ENCODE measurements at regions not wholly inside any gene's neighbourhood (a gene's known extent, or its start where the extent isn't known, plus 50 kb on each side); places are given as distances from the start of the nearest gene placed in this dataset.

DNA sequence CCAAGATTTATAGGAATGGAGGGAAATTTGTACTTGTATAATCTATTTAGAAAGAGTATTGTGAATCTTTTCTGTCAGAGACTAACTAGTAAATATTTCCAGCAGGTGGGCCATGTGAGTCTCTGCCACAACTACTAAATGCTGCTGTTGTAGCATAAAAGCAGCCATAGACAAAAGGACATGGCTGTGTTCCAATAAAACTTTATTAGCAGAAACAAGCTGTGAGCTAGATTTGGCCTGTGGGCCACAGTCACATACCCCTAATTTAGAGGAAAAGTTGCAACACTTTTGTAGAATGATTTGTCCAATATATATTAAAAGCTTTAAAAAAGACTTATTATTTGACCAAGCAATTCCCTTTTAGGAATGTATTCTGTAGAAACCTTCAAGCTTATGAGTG is 207.2 kb downstream of the LMBRD1 start (continued):
- TF ChIP-seq ZNF138 (CRISPR knock-in tag; conservative IDR thresholded peaks at IDR 0.05) = no peak
- TF ChIP-seq, protein P1, sequence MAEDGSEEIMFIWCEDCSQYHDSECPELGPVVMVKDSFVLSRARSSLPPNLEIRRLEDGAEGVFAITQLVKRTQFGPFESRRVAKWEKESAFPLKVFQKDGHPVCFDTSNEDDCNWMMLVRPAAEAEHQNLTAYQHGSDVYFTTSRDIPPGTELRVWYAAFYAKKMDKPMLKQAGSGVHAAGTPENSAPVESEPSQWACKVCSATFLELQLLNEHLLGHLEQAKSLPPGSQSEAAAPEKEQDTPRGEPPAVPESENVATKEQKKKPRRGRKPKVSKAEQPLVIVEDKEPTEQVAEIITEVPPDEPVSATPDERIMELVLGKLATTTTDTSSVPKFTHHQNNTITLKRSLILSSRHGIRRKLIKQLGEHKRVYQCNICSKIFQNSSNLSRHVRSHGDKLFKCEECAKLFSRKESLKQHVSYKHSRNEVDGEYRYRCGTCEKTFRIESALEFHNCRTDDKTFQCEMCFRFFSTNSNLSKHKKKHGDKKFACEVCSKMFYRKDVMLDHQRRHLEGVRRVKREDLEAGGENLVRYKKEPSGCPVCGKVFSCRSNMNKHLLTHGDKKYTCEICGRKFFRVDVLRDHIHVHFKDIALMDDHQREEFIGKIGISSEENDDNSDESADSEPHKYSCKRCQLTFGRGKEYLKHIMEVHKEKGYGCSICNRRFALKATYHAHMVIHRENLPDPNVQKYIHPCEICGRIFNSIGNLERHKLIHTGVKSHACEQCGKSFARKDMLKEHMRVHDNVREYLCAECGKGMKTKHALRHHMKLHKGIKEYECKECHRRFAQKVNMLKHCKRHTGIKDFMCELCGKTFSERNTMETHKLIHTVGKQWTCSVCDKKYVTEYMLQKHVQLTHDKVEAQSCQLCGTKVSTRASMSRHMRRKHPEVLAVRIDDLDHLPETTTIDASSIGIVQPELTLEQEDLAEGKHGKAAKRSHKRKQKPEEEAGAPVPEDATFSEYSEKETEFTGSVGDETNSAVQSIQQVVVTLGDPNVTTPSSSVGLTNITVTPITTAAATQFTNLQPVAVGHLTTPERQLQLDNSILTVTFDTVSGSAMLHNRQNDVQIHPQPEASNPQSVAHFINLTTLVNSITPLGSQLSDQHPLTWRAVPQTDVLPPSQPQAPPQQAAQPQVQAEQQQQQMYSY (CRISPR knock-in tag; IDR thresholded peaks at IDR 0.05) = no peak
- no peak for TF ChIP-seq NR1H2 (CRISPR knock-in tag; IDR thresholded peaks at IDR 0.05)

DNA sequence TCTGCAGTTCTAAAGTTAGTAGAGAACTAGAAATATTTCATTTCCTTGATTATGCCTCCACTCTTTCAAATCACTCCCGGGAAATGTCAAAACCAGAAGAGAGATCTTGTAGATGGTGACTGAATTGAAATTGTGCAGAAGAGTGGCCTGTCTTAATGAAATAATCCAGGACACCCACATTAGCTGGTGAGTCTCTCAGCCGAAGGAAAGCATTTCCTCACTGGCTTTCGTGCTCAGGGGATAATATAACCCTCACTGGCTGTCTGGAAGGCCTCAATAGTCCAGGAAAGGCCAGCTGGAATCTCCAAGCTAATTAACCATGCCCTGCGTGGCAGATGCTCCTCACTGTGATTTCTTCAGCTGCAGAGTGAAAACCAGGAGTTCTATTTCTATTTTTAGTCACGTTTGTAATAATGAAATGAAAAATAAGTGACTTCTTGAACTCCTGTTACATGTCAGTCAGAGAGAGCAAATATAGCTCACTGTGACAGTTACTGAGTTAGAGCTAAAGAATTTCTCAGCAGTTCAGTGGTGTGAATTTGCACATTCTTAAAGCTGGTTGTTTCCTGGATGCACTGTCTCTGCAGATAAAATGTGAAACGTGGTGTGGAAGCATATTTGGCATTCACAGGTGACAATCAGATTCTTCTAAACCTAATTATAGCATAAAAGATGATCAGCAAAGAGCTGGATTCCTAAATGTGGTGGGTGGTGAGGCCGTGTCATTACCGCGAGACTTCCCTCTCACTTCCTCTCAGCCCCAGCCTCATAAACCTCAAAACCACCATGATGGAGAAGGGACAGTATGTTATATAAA is 211.7 kb downstream of the LMBRD1 start:
- ChIA-PET POLR2A (no interaction called here), CTCF (no interaction called here)
- no peak for ATAC-seq
- Mint-ChIP-seq H3K27ac (no peak overlapping the region), H3K36me3 (no peaks in the 10 kb centered on the region), H3K27me3 (ENCODE audit: low read depth) (no peaks in the 10 kb centered on the region), H3K9me3 (no peaks in the 10 kb centered on the region), H3K4me1 (no peaks in the 10 kb centered on the region), H3K4me3 (no peak overlapping the region)
- no peak for DNase-seq (ENCODE audit: low spot score)
- TF ChIP-seq ZNF121 (CRISPR knock-in tag; IDR thresholded peaks at IDR 0.05) (no peak), SMAD3 (CRISPR knock-in tag; IDR thresholded peaks at IDR 0.05; ENCODE audit: borderline replicate concordance) (no peak), FOXK1 (CRISPR knock-in tag; IDR thresholded peaks at IDR 0.05) (no peak), ZNF416 (CRISPR knock-in tag; IDR thresholded peaks at IDR 0.05) (no peak), JUN (CRISPR knock-in tag; IDR thresholded peaks at IDR 0.05) (no peak), NR3C1 (CRISPR knock-in tag; conservative IDR thresholded peaks at IDR 0.05; ENCODE audit: low read depth) (no peak), JAZF1 (CRISPR knock-in tag; IDR thresholded peaks at IDR 0.05) (no peak), SP1 (CRISPR knock-in tag; conservative IDR thresholded peaks at IDR 0.05) (no peak), FOXJ3 (CRISPR knock-in tag; IDR thresholded peaks at IDR 0.05; ENCODE audit: borderline replicate concordance) (no peak), ZNF671 (CRISPR knock-in tag; IDR thresholded peaks at IDR 0.05) (no peak), GTF2I (CRISPR knock-in tag; conservative IDR thresholded peaks at IDR 0.05) (no peak), ATF1 (CRISPR knock-in tag; IDR thresholded peaks at IDR 0.05) (no peak), RELA (CRISPR knock-in tag; IDR thresholded peaks at IDR 0.05; ENCODE audit: borderline replicate concordance) (no peak)
- TF ChIP-seq, protein P2, sequence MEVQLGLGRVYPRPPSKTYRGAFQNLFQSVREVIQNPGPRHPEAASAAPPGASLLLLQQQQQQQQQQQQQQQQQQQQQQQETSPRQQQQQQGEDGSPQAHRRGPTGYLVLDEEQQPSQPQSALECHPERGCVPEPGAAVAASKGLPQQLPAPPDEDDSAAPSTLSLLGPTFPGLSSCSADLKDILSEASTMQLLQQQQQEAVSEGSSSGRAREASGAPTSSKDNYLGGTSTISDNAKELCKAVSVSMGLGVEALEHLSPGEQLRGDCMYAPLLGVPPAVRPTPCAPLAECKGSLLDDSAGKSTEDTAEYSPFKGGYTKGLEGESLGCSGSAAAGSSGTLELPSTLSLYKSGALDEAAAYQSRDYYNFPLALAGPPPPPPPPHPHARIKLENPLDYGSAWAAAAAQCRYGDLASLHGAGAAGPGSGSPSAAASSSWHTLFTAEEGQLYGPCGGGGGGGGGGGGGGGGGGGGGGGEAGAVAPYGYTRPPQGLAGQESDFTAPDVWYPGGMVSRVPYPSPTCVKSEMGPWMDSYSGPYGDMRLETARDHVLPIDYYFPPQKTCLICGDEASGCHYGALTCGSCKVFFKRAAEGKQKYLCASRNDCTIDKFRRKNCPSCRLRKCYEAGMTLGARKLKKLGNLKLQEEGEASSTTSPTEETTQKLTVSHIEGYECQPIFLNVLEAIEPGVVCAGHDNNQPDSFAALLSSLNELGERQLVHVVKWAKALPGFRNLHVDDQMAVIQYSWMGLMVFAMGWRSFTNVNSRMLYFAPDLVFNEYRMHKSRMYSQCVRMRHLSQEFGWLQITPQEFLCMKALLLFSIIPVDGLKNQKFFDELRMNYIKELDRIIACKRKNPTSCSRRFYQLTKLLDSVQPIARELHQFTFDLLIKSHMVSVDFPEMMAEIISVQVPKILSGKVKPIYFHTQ (CRISPR knock-in tag; IDR thresholded peaks at IDR 0.05) = no peak
- TF ChIP-seq, protein P3, sequence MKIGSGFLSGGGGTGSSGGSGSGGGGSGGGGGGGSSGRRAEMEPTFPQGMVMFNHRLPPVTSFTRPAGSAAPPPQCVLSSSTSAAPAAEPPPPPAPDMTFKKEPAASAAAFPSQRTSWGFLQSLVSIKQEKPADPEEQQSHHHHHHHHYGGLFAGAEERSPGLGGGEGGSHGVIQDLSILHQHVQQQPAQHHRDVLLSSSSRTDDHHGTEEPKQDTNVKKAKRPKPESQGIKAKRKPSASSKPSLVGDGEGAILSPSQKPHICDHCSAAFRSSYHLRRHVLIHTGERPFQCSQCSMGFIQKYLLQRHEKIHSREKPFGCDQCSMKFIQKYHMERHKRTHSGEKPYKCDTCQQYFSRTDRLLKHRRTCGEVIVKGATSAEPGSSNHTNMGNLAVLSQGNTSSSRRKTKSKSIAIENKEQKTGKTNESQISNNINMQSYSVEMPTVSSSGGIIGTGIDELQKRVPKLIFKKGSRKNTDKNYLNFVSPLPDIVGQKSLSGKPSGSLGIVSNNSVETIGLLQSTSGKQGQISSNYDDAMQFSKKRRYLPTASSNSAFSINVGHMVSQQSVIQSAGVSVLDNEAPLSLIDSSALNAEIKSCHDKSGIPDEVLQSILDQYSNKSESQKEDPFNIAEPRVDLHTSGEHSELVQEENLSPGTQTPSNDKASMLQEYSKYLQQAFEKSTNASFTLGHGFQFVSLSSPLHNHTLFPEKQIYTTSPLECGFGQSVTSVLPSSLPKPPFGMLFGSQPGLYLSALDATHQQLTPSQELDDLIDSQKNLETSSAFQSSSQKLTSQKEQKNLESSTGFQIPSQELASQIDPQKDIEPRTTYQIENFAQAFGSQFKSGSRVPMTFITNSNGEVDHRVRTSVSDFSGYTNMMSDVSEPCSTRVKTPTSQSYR (CRISPR knock-in tag; IDR thresholded peaks at IDR 0.05) = no peak
- TF ChIP-seq, protein P4, sequence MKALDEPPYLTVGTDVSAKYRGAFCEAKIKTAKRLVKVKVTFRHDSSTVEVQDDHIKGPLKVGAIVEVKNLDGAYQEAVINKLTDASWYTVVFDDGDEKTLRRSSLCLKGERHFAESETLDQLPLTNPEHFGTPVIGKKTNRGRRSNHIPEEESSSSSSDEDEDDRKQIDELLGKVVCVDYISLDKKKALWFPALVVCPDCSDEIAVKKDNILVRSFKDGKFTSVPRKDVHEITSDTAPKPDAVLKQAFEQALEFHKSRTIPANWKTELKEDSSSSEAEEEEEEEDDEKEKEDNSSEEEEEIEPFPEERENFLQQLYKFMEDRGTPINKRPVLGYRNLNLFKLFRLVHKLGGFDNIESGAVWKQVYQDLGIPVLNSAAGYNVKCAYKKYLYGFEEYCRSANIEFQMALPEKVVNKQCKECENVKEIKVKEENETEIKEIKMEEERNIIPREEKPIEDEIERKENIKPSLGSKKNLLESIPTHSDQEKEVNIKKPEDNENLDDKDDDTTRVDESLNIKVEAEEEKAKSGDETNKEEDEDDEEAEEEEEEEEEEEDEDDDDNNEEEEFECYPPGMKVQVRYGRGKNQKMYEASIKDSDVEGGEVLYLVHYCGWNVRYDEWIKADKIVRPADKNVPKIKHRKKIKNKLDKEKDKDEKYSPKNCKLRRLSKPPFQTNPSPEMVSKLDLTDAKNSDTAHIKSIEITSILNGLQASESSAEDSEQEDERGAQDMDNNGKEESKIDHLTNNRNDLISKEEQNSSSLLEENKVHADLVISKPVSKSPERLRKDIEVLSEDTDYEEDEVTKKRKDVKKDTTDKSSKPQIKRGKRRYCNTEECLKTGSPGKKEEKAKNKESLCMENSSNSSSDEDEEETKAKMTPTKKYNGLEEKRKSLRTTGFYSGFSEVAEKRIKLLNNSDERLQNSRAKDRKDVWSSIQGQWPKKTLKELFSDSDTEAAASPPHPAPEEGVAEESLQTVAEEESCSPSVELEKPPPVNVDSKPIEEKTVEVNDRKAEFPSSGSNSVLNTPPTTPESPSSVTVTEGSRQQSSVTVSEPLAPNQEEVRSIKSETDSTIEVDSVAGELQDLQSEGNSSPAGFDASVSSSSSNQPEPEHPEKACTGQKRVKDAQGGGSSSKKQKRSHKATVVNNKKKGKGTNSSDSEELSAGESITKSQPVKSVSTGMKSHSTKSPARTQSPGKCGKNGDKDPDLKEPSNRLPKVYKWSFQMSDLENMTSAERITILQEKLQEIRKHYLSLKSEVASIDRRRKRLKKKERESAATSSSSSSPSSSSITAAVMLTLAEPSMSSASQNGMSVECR (CRISPR knock-in tag; IDR thresholded peaks at IDR 0.05; ENCODE audit: borderline replicate concordance) = no peak
- TF ChIP-seq, protein P1 (CRISPR knock-in tag; IDR thresholded peaks at IDR 0.05) = no peak

All from WTC11 (cell line).